ENCODE measurements at regions not wholly inside any gene's neighbourhood (a gene's known extent, or its start where the extent isn't known, plus 50 kb on each side); places are given as distances from the start of the nearest gene placed in this dataset.
A peak's percentile ranks its signal among the peaks of the same experiment; 100 is the strongest.

DNA sequence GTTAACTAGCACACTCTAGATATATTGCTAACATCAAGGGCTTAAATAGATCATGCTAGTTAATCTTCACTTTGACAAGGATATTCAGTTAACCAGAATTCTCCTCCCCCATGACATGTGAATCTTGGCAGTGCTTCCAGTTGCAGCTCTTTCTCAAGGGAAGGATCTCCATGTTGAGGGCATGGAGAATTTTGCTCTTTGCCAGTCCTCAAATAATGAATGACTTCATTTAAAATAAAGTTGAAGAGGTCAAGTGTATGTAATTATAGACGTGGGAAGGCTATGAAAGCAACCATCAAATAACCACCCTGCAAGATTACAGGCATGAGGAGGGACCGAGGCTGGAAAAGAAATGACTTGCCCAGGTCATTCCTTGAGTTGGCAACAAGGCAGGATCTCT, 87.3 kb upstream of the CPEB2 start:
- TF ChIP-seq, protein P1, sequence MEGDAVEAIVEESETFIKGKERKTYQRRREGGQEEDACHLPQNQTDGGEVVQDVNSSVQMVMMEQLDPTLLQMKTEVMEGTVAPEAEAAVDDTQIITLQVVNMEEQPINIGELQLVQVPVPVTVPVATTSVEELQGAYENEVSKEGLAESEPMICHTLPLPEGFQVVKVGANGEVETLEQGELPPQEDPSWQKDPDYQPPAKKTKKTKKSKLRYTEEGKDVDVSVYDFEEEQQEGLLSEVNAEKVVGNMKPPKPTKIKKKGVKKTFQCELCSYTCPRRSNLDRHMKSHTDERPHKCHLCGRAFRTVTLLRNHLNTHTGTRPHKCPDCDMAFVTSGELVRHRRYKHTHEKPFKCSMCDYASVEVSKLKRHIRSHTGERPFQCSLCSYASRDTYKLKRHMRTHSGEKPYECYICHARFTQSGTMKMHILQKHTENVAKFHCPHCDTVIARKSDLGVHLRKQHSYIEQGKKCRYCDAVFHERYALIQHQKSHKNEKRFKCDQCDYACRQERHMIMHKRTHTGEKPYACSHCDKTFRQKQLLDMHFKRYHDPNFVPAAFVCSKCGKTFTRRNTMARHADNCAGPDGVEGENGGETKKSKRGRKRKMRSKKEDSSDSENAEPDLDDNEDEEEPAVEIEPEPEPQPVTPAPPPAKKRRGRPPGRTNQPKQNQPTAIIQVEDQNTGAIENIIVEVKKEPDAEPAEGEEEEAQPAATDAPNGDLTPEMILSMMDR (IDR thresholded peaks at IDR 0.05): no peak
- H3K4me3 Mint-ChIP-seq (ENCODE audit: unreplicated experiment): no peak overlapping the region
- peaks cover 3% of the 10 kb centered on the region for H3K9me3 Mint-ChIP-seq (ENCODE audit: low read depth)
- no peak for DNase-seq (ENCODE audit: low spot score)
- peaks cover 10% of the 10 kb centered on the region for H3K4me1 Mint-ChIP-seq (ENCODE audit: low read depth)
- H3K27me3 Mint-ChIP-seq (ENCODE audit: low read depth): peaks cover 6% of the 10 kb centered on the region
- no peak overlapping the region for H3K27ac Mint-ChIP-seq (ENCODE audit: unreplicated experiment)
- no peaks in the 10 kb centered on the region for H3K36me3 Mint-ChIP-seq (ENCODE audit: low read depth)

DNA sequence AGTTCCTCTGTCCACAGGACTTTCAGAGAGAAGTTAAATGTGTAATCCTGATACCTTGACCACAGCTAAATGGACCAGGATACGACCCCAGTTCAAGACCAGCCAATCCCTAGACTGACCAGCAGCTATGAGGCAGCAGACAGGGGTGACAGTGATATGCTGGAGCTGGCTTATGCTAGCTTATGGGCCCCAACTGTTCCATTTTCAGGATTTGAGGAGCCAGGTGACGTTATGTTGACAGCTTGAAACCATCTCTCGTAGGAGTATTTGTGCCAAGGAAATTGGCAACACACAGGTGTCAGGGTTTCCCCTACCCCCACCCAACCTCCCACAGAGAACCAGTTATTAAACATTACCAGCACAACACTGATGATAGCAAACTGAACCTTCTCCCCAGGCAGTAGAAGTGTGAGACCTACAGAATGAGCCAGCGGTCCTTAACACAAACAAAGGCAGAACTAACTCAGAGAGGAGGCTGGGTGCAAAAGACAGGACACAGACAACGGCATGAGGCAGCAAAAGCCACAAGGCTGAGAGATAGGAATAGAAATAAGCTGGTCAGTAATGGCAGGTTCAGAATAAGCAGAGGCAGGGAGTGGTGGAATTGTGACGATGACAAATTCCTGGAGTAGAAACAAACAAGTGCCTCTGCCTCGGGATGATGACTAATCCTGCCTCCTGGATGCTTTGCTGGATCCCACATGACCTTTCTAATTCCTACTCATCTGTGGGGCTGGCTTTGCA, 85.6 kb upstream of the CPEB2 start:
- no peaks in the 10 kb centered on the region for H3K27me3 Mint-ChIP-seq (ENCODE audit: low read depth)
- TF ChIP-seq, protein P1 (IDR thresholded peaks at IDR 0.05): no peak
- DNase-seq (ENCODE audit: low spot score): no peak
- H3K36me3 Mint-ChIP-seq (ENCODE audit: low read depth): no peaks in the 10 kb centered on the region
- peaks cover 3% of the 10 kb centered on the region for H3K9me3 Mint-ChIP-seq (ENCODE audit: low read depth)
- H3K4me3 Mint-ChIP-seq (ENCODE audit: unreplicated experiment): no peak overlapping the region
- peaks cover 10% of the 10 kb centered on the region for H3K4me1 Mint-ChIP-seq (ENCODE audit: low read depth)
- peak overlapping the region; percentile 57 for H3K27ac Mint-ChIP-seq (ENCODE audit: unreplicated experiment)

DNA sequence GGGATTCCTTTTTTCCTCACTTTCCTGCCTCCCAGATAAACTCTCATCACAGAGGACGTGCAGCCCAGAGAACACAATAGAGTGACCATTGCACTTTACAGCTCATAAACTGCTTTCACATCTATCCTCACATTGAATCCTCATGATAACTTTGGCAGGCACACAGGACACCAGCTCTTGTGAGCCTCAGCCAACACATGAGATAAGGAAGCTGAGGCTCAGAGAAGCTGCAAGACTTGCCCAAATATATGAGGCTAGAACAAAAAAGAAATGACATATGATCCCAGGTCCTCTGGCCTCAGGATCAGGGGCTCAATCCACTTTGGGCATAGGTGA, 85.0 kb upstream of the CPEB2 start:
- H3K9me3 Mint-ChIP-seq (ENCODE audit: low read depth): peaks cover 3% of the 10 kb centered on the region
- H3K36me3 Mint-ChIP-seq (ENCODE audit: low read depth): no peaks in the 10 kb centered on the region
- H3K4me1 Mint-ChIP-seq (ENCODE audit: low read depth): peaks cover 10% of the 10 kb centered on the region
- H3K27ac Mint-ChIP-seq (ENCODE audit: unreplicated experiment): peak overlapping the region; percentile 57
- no peak overlapping the region for H3K4me3 Mint-ChIP-seq (ENCODE audit: unreplicated experiment)
- TF ChIP-seq, protein P1 (IDR thresholded peaks at IDR 0.05): no peak
- no peak for DNase-seq (ENCODE audit: low spot score)
- H3K27me3 Mint-ChIP-seq (ENCODE audit: low read depth): no peaks in the 10 kb centered on the region

DNA sequence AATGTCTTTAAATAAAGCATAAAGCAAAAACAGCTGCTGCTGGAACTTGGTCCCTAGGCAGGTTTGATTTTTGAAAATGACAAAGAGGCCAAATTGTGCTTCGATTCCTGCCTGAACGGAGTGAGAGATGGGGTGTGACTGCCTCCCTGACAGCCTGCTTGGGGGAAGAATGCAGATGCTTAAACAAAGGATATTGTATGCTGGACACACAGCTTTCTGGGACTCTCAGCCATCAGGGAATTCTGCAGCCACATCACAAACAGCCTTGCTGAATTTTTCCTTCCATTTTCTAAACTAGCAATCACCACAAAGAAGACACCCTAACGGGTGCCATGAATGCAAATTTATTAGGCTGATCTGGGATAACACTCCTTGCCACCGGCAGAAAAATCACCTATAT, 83.9 kb upstream of the CPEB2 start:
- Mint-ChIP-seq H3K27ac (ENCODE audit: unreplicated experiment) (no peak overlapping the region), H3K36me3 (ENCODE audit: low read depth) (no peaks in the 10 kb centered on the region), H3K9me3 (ENCODE audit: low read depth) (no peaks in the 10 kb centered on the region), H3K4me1 (ENCODE audit: low read depth) (peaks cover 10% of the 10 kb centered on the region), H3K27me3 (ENCODE audit: low read depth) (no peaks in the 10 kb centered on the region), H3K4me3 (ENCODE audit: unreplicated experiment) (no peak overlapping the region)
- DNase-seq (ENCODE audit: low spot score): no peak
- TF ChIP-seq, protein P1 (IDR thresholded peaks at IDR 0.05): no peak

DNA sequence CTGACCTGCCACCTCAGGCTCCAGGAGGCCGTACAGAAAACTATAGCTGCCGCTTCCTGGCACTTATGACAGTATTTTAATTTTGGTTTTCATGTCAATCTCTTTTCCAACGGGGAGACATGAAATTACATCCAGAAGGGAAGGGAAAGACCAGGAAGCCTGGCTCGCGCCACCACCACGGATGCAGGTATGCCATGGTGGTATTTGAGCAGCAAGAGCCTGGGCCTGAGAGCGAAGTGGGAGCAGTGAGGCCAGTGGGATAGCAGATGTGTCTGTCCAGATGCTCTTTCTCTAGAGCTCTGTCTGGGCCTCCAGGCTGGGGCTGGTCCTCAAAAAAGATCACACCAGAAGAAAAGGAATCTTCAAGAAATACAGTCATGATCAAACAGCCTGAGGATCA, 82.5 kb upstream of the CPEB2 start:
- Mint-ChIP-seq H3K27ac (ENCODE audit: unreplicated experiment) (no peak overlapping the region), H3K4me3 (ENCODE audit: unreplicated experiment) (no peak overlapping the region), H3K27me3 (ENCODE audit: low read depth) (no peaks in the 10 kb centered on the region), H3K4me1 (ENCODE audit: low read depth) (peaks cover 10% of the 10 kb centered on the region), H3K36me3 (ENCODE audit: low read depth) (no peaks in the 10 kb centered on the region), H3K9me3 (ENCODE audit: low read depth) (no peaks in the 10 kb centered on the region)
- TF ChIP-seq, protein P1 (IDR thresholded peaks at IDR 0.05): no peak
- DNase-seq (ENCODE audit: low spot score): no peak

Measured in chondrocyte (in vitro differentiated cells).